Keratinocyte (primary cell): ENCODE measurements at regions not wholly inside any gene's neighbourhood (a gene's known extent, or its start where the extent isn't known, plus 50 kb on each side); places are given as distances from the start of the nearest gene placed in this dataset.

ENCODE experiments used
- DNase-seq: peaks from one replicate; pipeline ENCODE4 v3.0.0-alpha.2; 2011; ENCODE audit warnings: low read depth, missing footprints, low spot score
- FAIRE-seq: peaks from 2 replicates; lab custom pipeline; 2011; peaks lifted over from hg19 to GRCh38; lab: Jason Lieb, UNC
- H2AFZ ChIP-seq: 2 replicates; pipeline ENCODE4 v1.6.0; 2012; ENCODE audit warnings: low read length, control low read depth, inconsistent platforms; ENCODE audit not compliant: control insufficient read depth
- H3K27ac ChIP-seq: 2 replicates; pipeline ENCODE4 v1.5.1; 2011; ENCODE audit warnings: low read length; ENCODE audit not compliant: control insufficient read depth, insufficient read depth
- H3K27me3 ChIP-seq: 3 replicates; pipeline ENCODE4 v1.6.0; 2011; ENCODE audit warnings: low read length; ENCODE audit not compliant: control insufficient read depth, insufficient read depth; ENCODE audit errors: extremely low read depth
- H3K36me3 ChIP-seq, 2 experiments: 2 replicates in 1 of 2; 3 replicates in 1 of 2; pipeline ENCODE4 v1.5.1; 2011; ENCODE audit warnings: low read length in 2 of 2, mild to moderate bottlenecking in 1 of 2; ENCODE audit not compliant: control insufficient read depth in 2 of 2, insufficient read depth in 2 of 2; ENCODE audit errors: extremely low read depth in 1 of 2
- H3K4me1 ChIP-seq: 3 replicates; pipeline ENCODE4 v1.5.1; 2011; ENCODE audit warnings: low read length; ENCODE audit not compliant: control insufficient read depth, insufficient read depth; ENCODE audit errors: extremely low read depth
- H3K4me2 ChIP-seq: 3 replicates; pipeline ENCODE4 v1.6.0; 2011; ENCODE audit warnings: low read depth, low read length; ENCODE audit not compliant: control insufficient read depth, insufficient read depth; ENCODE audit errors: extremely low read depth
- H3K4me3 ChIP-seq, 3 experiments: fragments of 200-600 bp in 1 of 3; sonication (generic) in 1 of 3; 2 replicates in 2 of 3; 3 replicates in 1 of 3; pipeline ENCODE4 v1.5.1; 2011 to 2016; ENCODE audit warnings: low read length in 3 of 3, mild to moderate bottlenecking in 3 of 3, control low read depth in 2 of 3, inconsistent platforms in 1 of 3, low read depth in 1 of 3, mixed read lengths in 1 of 3, mixed run types in 1 of 3, moderate library complexity in 1 of 3; ENCODE audit not compliant: control insufficient read depth in 2 of 3, insufficient read depth in 2 of 3; ENCODE audit errors: extremely low read depth in 1 of 3
- H3K79me2 ChIP-seq: 2 replicates; pipeline ENCODE4 v1.6.0; 2012; ENCODE audit warnings: low read length; ENCODE audit not compliant: control insufficient read depth, insufficient read depth
- H3K9ac ChIP-seq: 3 replicates; pipeline ENCODE4 v1.6.0; 2011; ENCODE audit warnings: low read length; ENCODE audit not compliant: control insufficient read depth, insufficient read depth; ENCODE audit errors: extremely low read depth
- H3K9me1 ChIP-seq: 3 replicates; pipeline ENCODE4 v1.6.0; 2011; ENCODE audit warnings: low read length; ENCODE audit not compliant: control insufficient read depth, insufficient read depth; ENCODE audit errors: extremely low read depth
- H3K9me3 ChIP-seq: 2 replicates; pipeline ENCODE4 v1.5.1; 2012; ENCODE audit warnings: low read depth, low read length; ENCODE audit not compliant: control insufficient read depth
- H4K20me1 ChIP-seq: 3 replicates; pipeline ENCODE4 v1.6.0; 2011; ENCODE audit warnings: low read length; ENCODE audit not compliant: control insufficient read depth, insufficient read depth; ENCODE audit errors: extremely low read depth
- CTCF ChIP-seq, 3 experiments: IDR thresholded peaks in 1 of 3; conservative IDR thresholded peaks in 1 of 3; optimal IDR thresholded peaks in 1 of 3; 2 replicates in 2 of 3; 3 replicates in 1 of 3; pipeline versions ENCODE3 to v1.5.1; 2011; ENCODE audit warnings: low read length in 3 of 3, mild to moderate bottlenecking in 3 of 3, moderate library complexity in 2 of 3, control low read depth in 1 of 3, inconsistent platforms in 1 of 3; ENCODE audit not compliant: insufficient read depth in 2 of 3; ENCODE audit errors: extremely low read depth in 1 of 3
- EZH2 ChIP-seq: IDR thresholded peaks from one replicate; pipeline ENCODE4 v1.6.1; 2012; ENCODE audit warnings: inconsistent platforms, mild to moderate bottlenecking, low read length, moderate library complexity
- dilution Hi-C: fragments of 300-500 bp; cut with MboI; formaldehyde crosslinking; loops from one replicate; pipeline ENCODE4 v1.7.0; 2020; ENCODE audit warnings: low sequenced_read_pairs; ENCODE audit not compliant: extremely low pct_ligation_motif_present

- H3K9me3 ChIP-seq, result peaks cover 2% of the 10 kb centered on the region
- H3K4me1 ChIP-seq, result peaks cover 27% of the 10 kb centered on the region
- FAIRE-seq (no peak), DNase-seq (no peak)
- no peaks in the 10 kb centered on the region for H4K20me1 ChIP-seq
- H3K9ac ChIP-seq, result no peak overlapping the region
- no peaks in the 10 kb centered on the region for H3K27me3 ChIP-seq
- H3K27ac ChIP-seq, result no peak overlapping the region
- dilution Hi-C loops, result no loop called here
- H3K4me3 ChIP-seq, result no peak overlapping the region
- no peak overlapping the region for H2AFZ ChIP-seq
- H3K79me2 ChIP-seq, result no peaks in the 10 kb centered on the region
- TF ChIP-seq CTCF (optimal IDR thresholded peaks at IDR 0.05 in 1 of 3, IDR thresholded peaks at IDR 0.05 in 1 of 3, conservative IDR thresholded peaks at IDR 0.05 in 1 of 3; ENCODE audit: extremely low read depth in 1 of 3, insufficient read depth in 2 of 3, low read length in 3 of 3) (no peak), EZH2 (no peak)
- no peak overlapping the region for H3K4me2 ChIP-seq
- no peaks in the 10 kb centered on the region for H3K36me3 ChIP-seq
- no peaks in the 10 kb centered on the region for H3K9me1 ChIP-seq
These were observed 1090.2 kb upstream of the PIK3C3 start for GRCh38 chr18:40864846-40865245.

DNA sequence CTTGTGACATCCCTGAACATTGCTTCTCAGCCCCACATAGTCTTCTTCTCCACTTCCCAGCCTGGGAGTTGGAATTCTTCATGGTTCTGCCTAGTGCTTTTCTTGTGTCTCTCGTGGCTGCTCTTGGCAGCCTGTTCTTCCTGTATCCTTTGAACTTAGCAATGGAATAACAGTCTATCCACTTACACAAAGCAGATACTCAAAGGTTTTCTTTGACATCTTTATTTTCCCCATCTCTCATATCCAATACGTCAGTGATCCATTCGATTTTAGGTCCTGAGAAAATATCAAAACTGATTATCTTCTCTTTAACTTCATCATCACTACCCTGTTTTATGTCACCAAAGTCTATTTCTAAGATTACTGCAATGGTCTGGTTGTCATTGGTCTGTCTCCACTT lies 1091.2 kb upstream of the PIK3C3 start:
- no peaks in the 10 kb centered on the region for H3K9me1 ChIP-seq
- no peak overlapping the region for H2AFZ ChIP-seq
- no peaks in the 10 kb centered on the region for H3K36me3 ChIP-seq
- dilution Hi-C loops, result no loop called here
- no peak overlapping the region for H3K4me2 ChIP-seq
- no peaks in the 10 kb centered on the region for H3K27me3 ChIP-seq
- no peak overlapping the region for H3K4me3 ChIP-seq
- DNase-seq (no peak), FAIRE-seq (no peak)
- no peak overlapping the region for H3K9ac ChIP-seq
- no peak overlapping the region for H3K27ac ChIP-seq
- no peaks in the 10 kb centered on the region for H3K79me2 ChIP-seq
- peaks cover 23% of the 10 kb centered on the region for H3K4me1 ChIP-seq
- TF ChIP-seq EZH2 (no peak), CTCF (optimal IDR thresholded peaks at IDR 0.05 in 1 of 3, IDR thresholded peaks at IDR 0.05 in 1 of 3, conservative IDR thresholded peaks at IDR 0.05 in 1 of 3; ENCODE audit: extremely low read depth in 1 of 3, insufficient read depth in 2 of 3, low read length in 3 of 3) (no peak)
- H3K9me3 ChIP-seq, result peaks cover 2% of the 10 kb centered on the region
- H4K20me1 ChIP-seq, result no peaks in the 10 kb centered on the region
